ENCODE measurements at regions not wholly inside any gene's neighbourhood (a gene's known extent, or its start where the extent isn't known, plus 50 kb on each side); places are given as distances from the start of the nearest gene placed in this dataset.
"Not testable (repeated sequence)": the region's sequence is repeated elsewhere in the genome, so short reads cannot be mapped to it uniquely, and the experiment has no call there.

GRCh38 chr1:157423764-157424163 lies 128.6 kb downstream of the FCRL5 start:
- H3K27me3 Mint-ChIP-seq; H3K9me3 Mint-ChIP-seq; H3K4me1 Mint-ChIP-seq (ENCODE audit: low read depth); H3K4me3 Mint-ChIP-seq; H3K36me3 Mint-ChIP-seq (ENCODE audit: low read depth); H3K27ac Mint-ChIP-seq; intact Hi-C loops (cut with micrococcal nuclease): not testable (repeated sequence)

- Mint-ChIP-seq H3K9me3 (no peaks in the 10 kb centered on the region), H3K27me3 (peaks cover 11% of the 10 kb centered on the region), H3K36me3 (ENCODE audit: low read depth) (no peaks in the 10 kb centered on the region)
Measured at GRCh38 chr1:157419845-157420542, 132.3 kb downstream of the FCRL5 start.

GRCh38 chr1:157418659-157419058 lies 133.7 kb downstream of the FCRL5 start:
- no peaks in the 10 kb centered on the region for H3K36me3 Mint-ChIP-seq (ENCODE audit: low read depth)
- intact Hi-C loops (cut with micrococcal nuclease) = no loop called here
- H3K4me1 Mint-ChIP-seq (ENCODE audit: low read depth) = peaks cover 8% of the 10 kb centered on the region
- H3K4me3 Mint-ChIP-seq = no peak overlapping the region
- peaks cover 13% of the 10 kb centered on the region for H3K27me3 Mint-ChIP-seq
- H3K27ac Mint-ChIP-seq = no peak overlapping the region
- no peaks in the 10 kb centered on the region for H3K9me3 Mint-ChIP-seq

More at GRCh38 chr1:157419845-157420542, 132.3 kb downstream of the FCRL5 start:
- Mint-ChIP-seq H3K4me3 (no peak overlapping the region), H3K27ac (no peak overlapping the region), H3K4me1 (ENCODE audit: low read depth) (peaks cover 8% of the 10 kb centered on the region)
- intact Hi-C loops (cut with micrococcal nuclease) = no loop called here

DNA sequence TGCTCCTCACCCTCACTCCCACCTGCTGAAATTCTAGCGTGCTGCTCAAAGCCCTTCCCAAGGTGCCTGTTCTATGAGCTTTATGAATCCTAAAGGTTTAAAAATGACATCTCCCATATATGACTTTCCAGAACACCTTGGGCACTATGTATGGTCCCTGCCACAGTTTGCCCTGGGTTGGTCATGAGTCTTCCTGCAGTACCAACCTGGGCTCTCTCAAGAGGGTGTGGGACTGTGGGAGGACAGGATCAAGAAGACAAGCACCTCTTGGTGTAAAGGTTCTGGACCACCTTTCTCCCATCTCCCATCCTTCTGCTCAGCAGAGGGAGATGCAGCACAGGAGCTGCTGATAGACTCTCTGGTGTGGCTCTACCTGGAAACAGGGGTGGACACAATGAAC lies 134.1 kb downstream of the FCRL5 start:
- Mint-ChIP-seq H3K27me3 (peaks cover 13% of the 10 kb centered on the region), H3K4me1 (ENCODE audit: low read depth) (peaks cover 8% of the 10 kb centered on the region), H3K27ac (no peak overlapping the region), H3K4me3 (no peak overlapping the region), H3K9me3 (no peaks in the 10 kb centered on the region), H3K36me3 (ENCODE audit: low read depth) (no peaks in the 10 kb centered on the region)
- intact Hi-C loops (cut with micrococcal nuclease) = no loop called here

DNA sequence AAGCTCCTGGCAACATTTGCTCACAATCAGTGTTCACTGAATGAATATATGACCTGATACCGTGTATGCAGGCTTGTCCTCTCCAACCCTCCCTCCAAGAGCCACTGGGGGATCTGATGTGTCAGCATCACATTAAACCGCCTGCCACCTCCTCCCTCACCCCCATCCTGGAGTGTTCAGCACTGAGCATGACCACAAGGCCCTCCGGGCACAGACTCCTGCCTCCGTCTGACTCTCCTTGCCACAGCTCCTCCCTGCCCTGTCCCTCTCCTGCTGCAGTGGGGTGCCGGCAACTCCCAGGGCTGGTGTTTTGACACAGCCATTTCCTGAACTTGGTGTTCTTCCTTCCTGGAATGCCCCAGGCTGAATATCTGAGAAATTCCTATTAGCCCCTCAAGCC lies 136.7 kb downstream of the FCRL5 start:
- no peaks in the 10 kb centered on the region for H3K36me3 Mint-ChIP-seq (ENCODE audit: low read depth)
- H3K4me1 Mint-ChIP-seq (ENCODE audit: low read depth) = peaks cover 8% of the 10 kb centered on the region
- H3K4me3 Mint-ChIP-seq = no peak overlapping the region
- H3K27me3 Mint-ChIP-seq = peaks cover 13% of the 10 kb centered on the region
- no peak overlapping the region for H3K27ac Mint-ChIP-seq
- intact Hi-C loops (cut with micrococcal nuclease) = no loop called here
- no peaks in the 10 kb centered on the region for H3K9me3 Mint-ChIP-seq

GRCh38 chr1:157412308-157412707 lies 140.0 kb downstream of the FCRL5 start:
- intact Hi-C loops (cut with micrococcal nuclease) = no loop called here
- peaks cover 9% of the 10 kb centered on the region for H3K27me3 Mint-ChIP-seq
- no peak overlapping the region for H3K4me3 Mint-ChIP-seq

DNA sequence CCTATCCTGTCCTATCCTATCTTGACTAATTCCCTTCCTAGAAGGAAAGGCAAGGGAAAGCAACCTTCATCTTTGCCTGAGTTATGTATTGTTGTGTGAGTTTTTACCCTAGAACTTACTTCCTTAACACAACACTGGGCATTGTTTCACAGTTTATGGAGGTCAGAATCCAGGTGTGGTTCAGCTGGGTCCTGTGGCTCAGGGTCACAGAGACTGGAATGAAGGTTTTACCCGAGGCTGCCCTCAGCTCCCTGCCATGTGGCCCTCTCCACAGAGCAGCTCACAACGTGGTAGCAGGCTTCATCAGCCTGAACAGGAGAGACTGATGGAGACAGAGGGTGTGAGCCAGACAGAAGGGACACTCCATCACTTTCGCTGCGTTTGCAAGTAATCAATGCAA lies 140.5 kb downstream of the FCRL5 start:
- Mint-ChIP-seq H3K4me1 (ENCODE audit: low read depth) (peaks cover 29% of the 10 kb centered on the region), H3K4me3 (no peak overlapping the region), H3K36me3 (ENCODE audit: low read depth) (peaks cover 7% of the 10 kb centered on the region), H3K27ac (no peak overlapping the region), H3K9me3 (peaks cover 18% of the 10 kb centered on the region), H3K27me3 (peaks cover 9% of the 10 kb centered on the region)
- intact Hi-C loops (cut with micrococcal nuclease) = no loop called here

More at GRCh38 chr1:157412308-157412707, 140.0 kb downstream of the FCRL5 start:
- Mint-ChIP-seq H3K27ac (no peak overlapping the region), H3K9me3 (peaks cover 16% of the 10 kb centered on the region), H3K4me1 (ENCODE audit: low read depth) (peaks cover 28% of the 10 kb centered on the region), H3K36me3 (ENCODE audit: low read depth) (peaks cover 7% of the 10 kb centered on the region)

DNA sequence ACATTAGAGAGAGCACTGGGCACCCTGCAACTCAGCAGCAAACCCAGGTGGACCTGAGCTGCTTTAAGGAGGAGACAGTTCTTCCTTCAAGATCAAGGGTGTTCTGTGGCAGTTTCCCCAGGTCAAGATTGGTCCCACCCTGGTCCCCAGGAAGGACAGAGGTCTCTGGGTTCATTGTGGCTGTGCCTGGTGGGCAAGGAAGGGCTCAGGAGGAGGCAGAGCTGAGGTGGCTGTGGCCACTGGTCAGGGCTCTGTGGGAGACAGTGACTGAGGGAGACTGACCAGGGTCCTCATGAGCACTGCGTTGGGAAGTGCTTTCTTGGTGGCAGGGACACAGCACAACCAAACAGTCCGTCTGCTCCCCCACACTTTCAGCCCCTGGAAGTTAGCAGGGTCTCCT lies 141.3 kb downstream of the FCRL5 start:
- Mint-ChIP-seq H3K36me3 (ENCODE audit: low read depth) (peaks cover 7% of the 10 kb centered on the region), H3K4me1 (ENCODE audit: low read depth) (peaks cover 26% of the 10 kb centered on the region), H3K27me3 (peaks cover 7% of the 10 kb centered on the region), H3K9me3 (peaks cover 18% of the 10 kb centered on the region), H3K27ac (peak overlapping the region; percentile 39), H3K4me3 (no peak overlapping the region)
- intact Hi-C loops (cut with micrococcal nuclease) = no loop called here

GRCh38 chr1:157410457-157410856 lies 141.9 kb downstream of the FCRL5 start:
- peak overlapping the region; percentile 39 for H3K27ac Mint-ChIP-seq
- no peak overlapping the region for H3K4me3 Mint-ChIP-seq
- peaks cover 18% of the 10 kb centered on the region for H3K9me3 Mint-ChIP-seq
- H3K4me1 Mint-ChIP-seq (ENCODE audit: low read depth) = peaks cover 21% of the 10 kb centered on the region
- peaks cover 7% of the 10 kb centered on the region for H3K36me3 Mint-ChIP-seq (ENCODE audit: low read depth)
- peaks cover 2% of the 10 kb centered on the region for H3K27me3 Mint-ChIP-seq
- intact Hi-C loops (cut with micrococcal nuclease) = no loop called here

DNA sequence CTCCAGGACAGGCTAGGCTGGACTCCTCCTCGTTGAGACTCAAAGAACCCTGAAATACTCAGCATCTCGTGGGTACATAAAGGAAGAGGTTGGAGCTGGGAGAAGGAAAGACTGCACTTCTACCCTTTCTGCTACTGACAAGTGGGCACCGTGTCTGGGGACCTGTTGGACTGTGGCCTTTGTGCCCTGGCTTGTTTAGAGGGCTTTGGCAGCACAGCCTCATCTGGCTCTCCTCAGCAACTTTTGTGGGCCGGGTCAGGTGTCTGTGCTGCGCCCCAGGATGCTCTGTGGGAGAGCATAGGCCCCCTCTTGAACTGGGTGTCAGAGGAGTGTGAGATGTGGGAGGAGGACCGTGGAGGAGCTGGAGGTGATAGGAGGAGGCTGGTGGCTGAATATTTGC lies 142.4 kb downstream of the FCRL5 start:
- H3K4me3 Mint-ChIP-seq = no peak overlapping the region
- intact Hi-C loops (cut with micrococcal nuclease) = no loop called here
- peak overlapping the region; percentile 39 for H3K27ac Mint-ChIP-seq
- peaks cover 7% of the 10 kb centered on the region for H3K36me3 Mint-ChIP-seq (ENCODE audit: low read depth)
- peaks cover 1% of the 10 kb centered on the region for H3K27me3 Mint-ChIP-seq
- H3K4me1 Mint-ChIP-seq (ENCODE audit: low read depth) = peaks cover 21% of the 10 kb centered on the region
- H3K9me3 Mint-ChIP-seq = peaks cover 18% of the 10 kb centered on the region

DNA sequence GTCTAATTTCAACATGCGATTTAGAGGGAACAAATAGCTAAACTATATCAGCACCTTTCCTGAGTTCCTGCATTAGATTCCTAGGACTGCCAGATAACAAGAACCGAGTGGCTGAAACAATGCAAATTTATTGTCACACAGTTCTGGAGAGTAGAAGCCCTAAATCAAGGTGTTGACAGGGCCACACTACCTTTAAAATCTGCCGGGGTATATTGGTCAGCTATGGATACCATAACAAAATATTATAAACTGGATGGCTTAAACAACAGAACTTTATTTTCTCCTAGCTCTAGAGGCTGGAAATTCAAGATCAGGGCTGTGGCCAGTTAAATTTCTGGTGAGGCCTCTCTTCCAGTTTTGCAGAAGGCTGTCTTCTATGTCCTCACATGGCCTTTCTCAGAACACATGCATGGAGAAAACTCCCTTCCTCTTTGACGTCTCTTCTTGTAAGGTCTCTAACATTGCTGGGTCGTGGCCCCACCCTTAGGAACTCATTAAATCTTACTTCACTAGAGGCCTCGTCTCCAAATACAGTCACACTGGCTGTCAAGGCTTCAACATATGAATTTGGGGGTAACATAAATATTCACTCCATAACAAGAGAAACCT lies 144.3 kb downstream of the FCRL5 start:
- intact Hi-C loops (cut with micrococcal nuclease) = no loop called here
- Mint-ChIP-seq H3K4me1 (ENCODE audit: low read depth) (peaks cover 37% of the 10 kb centered on the region), H3K9me3 (peaks cover 18% of the 10 kb centered on the region), H3K4me3 (no peak overlapping the region), H3K27ac (peak overlapping the region; percentile 74), H3K27me3 (no peaks in the 10 kb centered on the region), H3K36me3 (ENCODE audit: low read depth) (peaks cover 7% of the 10 kb centered on the region)

GRCh38 chr1:157407367-157407766 lies 144.9 kb downstream of the FCRL5 start:
- no peak overlapping the region for H3K4me3 Mint-ChIP-seq
- peaks cover 7% of the 10 kb centered on the region for H3K36me3 Mint-ChIP-seq (ENCODE audit: low read depth)
- peaks cover 18% of the 10 kb centered on the region for H3K9me3 Mint-ChIP-seq
- H3K4me1 Mint-ChIP-seq (ENCODE audit: low read depth) = peaks cover 44% of the 10 kb centered on the region
- H3K27me3 Mint-ChIP-seq = no peaks in the 10 kb centered on the region
- intact Hi-C loops (cut with micrococcal nuclease) = no loop called here
- H3K27ac Mint-ChIP-seq = peak overlapping the region; percentile 74

DNA sequence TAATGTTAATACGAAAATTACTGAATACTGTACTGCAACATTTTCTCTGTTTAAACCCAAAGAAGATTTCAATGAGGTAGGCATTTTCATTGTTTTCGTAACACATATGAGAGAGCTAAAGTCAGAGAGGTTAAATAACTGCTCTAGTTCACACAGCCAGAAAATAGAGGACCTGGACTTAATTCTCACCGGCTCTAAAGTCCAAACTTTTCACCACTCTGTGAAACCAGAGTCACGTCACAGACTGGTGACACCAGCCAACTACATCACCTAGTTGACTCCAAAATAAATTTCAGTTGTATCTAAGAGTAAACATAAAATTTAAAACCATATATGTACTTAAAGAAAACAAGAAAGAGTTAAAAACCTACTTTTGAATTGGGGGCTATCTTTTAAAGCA lies 146.7 kb downstream of the FCRL5 start:
- peaks cover 7% of the 10 kb centered on the region for H3K36me3 Mint-ChIP-seq (ENCODE audit: low read depth)
- peaks cover 54% of the 10 kb centered on the region for H3K4me1 Mint-ChIP-seq (ENCODE audit: low read depth)
- H3K27ac Mint-ChIP-seq = peak overlapping the region; percentile 31
- no peak overlapping the region for H3K4me3 Mint-ChIP-seq
- no peaks in the 10 kb centered on the region for H3K27me3 Mint-ChIP-seq
- H3K9me3 Mint-ChIP-seq = peaks cover 18% of the 10 kb centered on the region
- intact Hi-C loops (cut with micrococcal nuclease) = no loop called here

- intact Hi-C loops (cut with micrococcal nuclease) = loop anchor here (5.0 kb wide), 1 partner anchor 33 kb away; no protein-coding TSS in a partner anchor
- Mint-ChIP-seq H3K4me3 (no peak overlapping the region), H3K27ac (peak overlapping the region; percentile 68), H3K27me3 (no peaks in the 10 kb centered on the region), H3K36me3 (ENCODE audit: low read depth) (peaks cover 7% of the 10 kb centered on the region), H3K4me1 (ENCODE audit: low read depth) (peaks cover 61% of the 10 kb centered on the region), H3K9me3 (peaks cover 18% of the 10 kb centered on the region)
Measured at GRCh38 chr1:157404614-157405013, 147.7 kb downstream of the FCRL5 start.
